ENCODE measurements at regions not wholly inside any gene's neighbourhood (a gene's known extent, or its start where the extent isn't known, plus 50 kb on each side); places are given as distances from the start of the nearest gene placed in this dataset.
A peak's percentile ranks its signal among the peaks of the same experiment; 100 is the strongest.
"Not testable (repeated sequence)": the region's sequence is repeated elsewhere in the genome, so short reads cannot be mapped to it uniquely, and the experiment has no call there.

DNA sequence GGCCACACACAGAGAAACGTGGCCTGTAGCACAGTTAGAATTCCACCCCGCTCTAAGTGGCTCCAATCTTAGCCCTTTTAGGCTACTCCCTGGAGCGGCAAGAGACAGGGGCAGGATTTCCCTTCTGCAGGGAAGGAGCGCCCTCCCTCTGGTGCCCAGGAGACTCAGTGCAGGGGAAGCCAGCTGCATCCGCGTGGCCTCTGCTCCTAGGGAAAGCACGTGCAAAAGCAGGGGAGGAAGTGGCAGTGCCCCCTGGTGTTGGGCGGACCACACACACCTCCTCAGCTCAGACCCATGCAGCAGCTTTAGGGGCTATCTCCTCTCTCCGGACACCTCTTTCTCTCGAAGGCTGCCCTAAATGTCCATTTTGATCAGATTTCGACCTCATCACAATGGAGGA, 50.0 kb downstream of the SPRING1 start:
- DNase-seq, result peak; percentile 41

DNA sequence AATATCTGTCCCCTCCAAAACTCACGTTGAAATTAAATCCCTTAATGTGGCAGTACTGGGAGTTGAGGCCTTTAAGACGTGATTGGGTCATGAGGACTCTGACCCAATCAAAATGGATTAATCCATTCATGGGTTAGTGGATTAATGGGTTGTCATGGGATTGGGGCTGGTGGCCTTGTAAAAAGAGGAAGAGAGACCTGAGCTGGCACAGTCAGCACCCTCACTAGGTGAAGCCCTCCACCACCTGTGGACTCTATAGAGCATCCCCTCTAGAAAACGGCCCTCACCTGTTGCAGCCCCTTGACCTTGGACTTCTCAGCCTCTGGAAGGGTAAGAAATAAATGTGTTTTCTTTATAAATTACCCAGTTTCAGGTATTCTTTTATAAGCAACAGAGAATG, 53.0 kb downstream of the SPRING1 start:
- DNase-seq, result no peak

DNA sequence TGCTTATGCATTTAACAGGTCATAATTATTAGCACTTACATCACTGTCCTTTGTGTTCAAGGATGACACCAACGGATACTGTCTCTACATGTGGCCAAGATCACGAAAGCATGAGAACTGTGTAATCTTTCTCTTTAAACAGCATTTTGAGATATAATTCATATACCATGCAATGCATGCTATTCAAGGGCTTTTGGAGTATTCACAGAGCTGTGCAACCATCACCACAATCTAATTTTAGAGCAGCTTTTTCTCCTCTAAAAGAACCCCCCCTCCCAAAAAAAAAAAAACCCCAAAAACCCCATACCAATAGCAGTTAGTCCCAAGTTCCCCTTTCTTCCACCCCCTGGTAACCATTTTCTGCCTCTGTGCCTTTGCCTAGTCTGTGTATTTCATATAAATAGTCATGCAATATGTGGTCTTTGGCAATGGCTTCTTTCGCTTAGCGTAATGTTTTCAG, 60.6 kb downstream of the SPRING1 start:
- DNase-seq, result no peak

DNA sequence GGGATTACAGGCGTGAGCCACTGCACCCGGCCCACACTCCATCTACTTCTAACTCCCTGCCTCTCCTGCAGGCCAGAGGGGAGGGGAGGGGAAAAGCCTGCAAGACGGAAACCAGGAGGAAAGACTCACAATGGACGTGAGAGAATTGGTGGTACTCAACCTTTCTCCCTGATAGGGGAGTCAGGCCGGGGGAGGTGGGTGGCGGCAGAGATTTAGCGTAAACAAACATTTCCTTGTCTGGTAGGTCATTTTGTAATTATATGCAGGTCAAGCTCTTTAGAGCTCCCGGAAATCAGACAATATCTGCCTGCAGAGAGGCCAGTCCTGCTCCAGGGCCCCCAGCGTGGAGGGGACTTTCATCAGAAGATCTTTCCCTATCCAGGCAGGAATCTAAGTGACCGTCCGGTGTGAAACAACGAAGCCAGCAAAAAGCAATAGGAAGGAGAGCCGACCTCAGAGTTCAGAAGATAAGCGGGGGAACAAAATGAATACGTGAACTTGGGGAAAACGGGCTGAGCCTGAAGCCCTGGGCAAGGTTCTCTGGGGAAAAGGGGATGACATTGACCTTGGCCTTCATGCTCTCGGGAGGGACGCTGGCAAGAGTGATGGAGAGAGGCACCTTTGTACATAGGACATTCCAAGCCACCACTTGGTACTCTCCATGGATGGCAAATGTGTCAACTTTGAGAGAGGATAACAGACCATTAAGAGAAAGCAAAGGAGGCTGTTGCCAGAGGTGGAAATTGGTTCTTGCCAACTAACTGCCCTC, 62.3 kb downstream of the SPRING1 start:
- DNase-seq, result no peak

DNA sequence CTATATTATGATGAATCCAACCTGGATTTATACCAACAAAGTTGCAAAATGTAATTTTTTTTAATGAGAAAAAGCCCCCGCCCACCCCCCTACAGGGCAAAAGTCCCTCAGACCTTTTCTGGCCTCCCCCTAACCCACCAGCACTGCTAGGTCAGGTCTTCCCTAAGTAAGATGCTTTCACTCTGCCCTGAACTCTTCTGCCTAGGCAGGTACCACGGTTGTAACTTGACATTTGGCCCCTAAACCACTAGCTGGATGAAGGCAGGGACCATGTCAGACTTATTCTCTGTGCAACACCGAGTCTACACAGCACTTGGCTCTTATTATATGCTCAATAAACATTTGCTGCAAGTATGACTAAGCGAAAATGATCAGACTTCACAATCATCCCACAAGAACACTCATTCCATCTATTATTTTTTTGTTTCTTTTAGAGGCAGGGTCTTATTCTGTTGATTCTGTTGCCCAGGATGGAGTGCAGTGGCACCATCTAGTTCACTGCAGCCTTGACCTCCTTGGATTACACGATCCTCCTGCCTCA, 63.2 kb downstream of the SPRING1 start:
- no peak for DNase-seq

DNA sequence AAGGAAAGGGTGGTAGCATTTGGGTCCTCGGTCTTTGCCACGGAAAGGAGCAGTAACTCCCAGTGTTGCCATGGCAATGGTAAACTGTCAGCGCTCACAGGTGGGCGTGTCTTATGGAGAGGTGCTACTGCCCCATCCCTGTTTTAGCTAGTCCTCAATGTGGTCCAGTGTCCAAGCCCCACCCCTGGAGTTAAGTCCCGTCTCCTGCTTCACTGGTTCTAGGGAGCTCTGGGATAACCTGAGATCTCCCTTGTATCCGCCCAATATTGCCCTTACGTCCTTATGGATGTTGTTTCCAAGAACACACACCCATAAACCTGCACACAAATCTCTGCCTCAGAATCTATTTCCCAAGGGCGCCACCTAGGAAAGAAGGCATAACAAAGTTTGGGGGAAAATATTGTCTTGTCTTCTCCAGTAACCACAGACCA, 64.2 kb downstream of the SPRING1 start:
- DNase-seq, result no peak

DNA sequence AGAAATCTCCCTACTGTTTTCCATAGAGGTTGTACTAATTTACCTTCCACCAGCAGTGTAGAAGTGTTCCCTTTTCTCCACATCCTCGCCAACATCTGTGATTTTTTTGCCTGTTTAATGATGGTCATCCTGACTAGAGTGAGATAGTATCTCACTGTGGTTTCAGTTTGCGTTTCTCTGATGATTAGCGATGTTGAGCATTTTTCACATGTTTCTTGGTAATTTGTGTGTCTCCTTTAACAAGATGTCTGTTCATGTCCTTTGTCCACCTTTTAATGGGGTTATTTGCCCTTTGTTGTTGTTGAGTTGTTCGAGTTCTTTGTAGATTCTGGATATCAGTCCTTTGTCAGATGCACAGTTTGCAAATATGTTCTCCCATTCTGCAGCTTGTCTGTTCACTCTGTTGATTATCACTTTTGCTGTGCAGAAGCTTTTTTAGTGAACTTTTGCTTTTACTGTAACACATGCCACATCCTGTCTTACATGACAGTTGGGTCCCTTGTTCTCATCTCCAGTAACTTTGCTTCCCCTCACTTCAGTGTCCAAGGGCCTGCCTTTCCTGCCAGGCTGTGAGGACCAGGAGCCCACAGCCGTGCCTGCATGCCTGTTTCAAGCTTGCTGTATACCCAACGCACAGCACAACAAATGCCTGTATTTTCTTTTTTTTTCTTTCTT, 64.9 kb downstream of the SPRING1 start:
- DNase-seq, result no peak

DNA sequence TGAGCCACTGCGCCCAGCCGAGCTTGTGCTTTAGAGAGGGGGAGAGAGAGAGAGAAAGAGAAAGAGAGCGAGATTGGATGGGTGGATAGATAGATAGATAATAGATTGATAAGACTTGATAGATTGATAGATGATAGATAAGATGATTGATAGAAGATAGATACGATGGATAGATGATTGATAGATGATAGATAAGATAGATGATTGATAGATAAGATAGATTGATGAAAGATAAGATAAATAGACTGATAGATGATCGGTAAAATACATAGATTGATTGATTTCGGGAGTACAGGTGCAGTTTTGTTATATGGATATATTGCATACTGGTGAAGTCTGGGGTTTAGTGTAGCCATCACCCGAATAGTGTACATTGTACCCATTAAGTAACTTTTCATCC, 65.9 kb downstream of the SPRING1 start:
- DNase-seq, result no peak

DNA sequence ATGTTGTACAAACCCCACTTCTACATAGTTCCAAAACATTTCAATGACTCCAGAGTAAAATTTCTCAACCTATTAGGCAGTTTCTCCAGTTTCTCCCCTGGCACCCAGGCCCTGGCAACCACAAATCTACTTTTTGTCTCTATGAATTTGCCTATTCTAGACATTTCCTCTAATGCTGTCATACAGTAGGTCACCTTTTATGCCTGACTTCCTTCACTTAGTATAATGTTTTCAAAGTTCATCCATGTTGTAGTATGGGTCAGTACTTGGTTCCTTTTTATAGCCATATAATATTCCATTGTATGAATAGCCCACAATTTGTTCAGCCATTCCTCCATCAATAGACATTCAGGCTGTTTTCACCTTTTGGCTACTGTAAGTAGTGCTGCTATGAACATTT, 67.0 kb downstream of the SPRING1 start:
- DNase-seq, result no peak

DNA sequence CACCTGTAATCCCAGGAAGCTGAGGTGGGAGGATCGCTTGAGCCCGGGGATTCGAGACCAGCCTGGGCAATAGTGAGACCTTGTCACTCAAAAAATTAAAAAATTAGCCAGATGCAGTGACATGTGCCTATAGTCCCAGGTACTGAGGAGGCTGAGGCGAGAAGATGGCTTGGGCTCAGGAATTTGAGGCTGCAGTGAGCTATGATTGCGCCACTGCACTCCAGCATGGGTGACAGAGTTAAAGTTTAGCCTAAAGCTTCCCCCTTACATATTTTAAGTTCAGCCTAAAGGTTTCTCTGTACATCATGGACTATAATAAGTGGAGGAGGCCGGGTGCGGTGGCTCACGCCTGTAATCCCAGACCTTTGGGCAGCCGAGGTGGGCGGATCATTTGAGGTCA, 70.1 kb downstream of the SPRING1 start:
- DNase-seq, result no peak

DNA sequence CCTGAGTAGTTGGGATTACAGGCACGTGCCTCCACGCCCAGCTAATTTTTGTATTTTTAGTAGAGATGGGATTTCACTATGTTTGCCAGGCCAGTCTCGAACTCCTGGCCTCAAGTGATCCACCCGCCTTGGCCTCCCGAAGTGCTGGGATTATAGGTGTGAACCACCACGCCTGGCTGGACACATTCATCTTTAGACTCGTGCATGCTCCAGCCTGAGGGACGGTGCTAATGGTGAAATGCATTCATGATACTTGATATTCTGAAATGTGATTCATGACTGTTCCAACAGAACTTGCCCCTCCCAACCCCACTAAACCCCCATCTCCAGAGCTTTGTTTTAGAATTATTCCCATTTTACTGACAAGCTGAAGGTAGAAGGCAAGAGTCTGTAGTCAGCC, 71.0 kb downstream of the SPRING1 start:
- not testable (repeated sequence) for DNase-seq

DNA sequence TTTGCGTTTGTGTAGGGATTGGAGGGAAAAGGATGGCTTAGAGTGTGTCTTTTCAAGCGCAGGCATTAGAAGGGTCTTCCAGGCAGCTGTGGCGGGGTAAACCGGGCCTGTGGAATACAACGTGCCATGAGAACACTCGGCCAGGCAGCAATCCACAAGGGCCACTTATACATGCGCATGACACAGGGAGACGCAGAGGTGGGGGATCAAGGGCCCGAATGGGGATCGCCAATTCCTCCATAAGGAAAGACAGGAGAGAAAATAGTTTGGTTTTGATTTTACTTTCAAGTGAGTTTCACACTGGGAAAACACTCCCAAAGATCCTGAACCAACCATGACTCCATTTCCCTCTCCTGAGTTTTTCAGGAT, 71.6 kb downstream of the SPRING1 start:
- DNase-seq, result no peak

DNA sequence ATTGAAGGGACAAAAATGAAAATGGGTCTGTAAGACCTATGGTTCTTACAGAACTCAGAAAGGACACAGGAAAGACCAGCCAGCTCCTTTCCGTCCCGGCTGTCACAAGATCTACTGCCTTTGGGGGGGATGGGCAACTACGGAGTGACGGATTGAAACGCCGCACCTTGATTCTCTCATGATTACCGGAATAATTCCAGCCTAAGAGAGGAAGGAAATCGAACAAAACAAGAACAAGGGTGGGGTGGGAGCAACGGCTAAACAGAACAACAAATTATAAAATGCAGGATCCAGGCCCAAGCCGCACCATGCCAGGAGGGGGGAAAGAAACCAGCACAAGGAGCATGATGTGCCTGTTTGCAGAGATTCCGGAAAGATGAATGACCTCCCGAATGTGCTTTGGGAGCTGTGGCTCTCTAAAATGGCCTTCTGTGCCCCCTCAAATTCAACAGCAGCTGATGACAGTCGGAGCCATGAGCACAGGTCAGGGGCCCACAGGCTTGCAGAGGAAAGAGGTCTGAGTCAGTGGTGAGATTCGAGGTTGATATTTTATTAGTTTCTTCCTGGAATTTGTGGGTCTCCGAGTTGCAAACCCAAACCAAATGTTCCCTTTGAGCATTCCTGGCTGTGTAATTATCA, 72.1 kb downstream of the SPRING1 start:
- DNase-seq, result peak; percentile 72

DNA sequence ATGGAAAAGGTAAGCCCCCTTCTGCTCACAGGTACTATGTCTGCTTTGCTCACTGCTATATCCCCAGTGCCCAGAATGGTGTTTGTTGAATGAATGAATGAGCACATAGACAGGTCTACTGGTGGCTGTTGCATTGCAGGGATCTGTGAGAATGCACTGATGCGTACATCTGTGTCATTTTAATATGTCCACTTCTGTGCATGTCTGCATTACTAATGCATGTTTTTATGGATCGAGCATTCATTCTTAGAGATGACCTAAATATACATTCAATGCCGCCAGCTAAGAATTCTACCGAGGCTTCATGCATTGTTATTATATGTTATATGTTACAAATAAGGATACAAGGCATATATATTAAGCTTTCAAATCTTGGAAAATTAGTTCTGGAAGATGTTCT, 73.8 kb downstream of the SPRING1 start:
- no peak for DNase-seq

DNA sequence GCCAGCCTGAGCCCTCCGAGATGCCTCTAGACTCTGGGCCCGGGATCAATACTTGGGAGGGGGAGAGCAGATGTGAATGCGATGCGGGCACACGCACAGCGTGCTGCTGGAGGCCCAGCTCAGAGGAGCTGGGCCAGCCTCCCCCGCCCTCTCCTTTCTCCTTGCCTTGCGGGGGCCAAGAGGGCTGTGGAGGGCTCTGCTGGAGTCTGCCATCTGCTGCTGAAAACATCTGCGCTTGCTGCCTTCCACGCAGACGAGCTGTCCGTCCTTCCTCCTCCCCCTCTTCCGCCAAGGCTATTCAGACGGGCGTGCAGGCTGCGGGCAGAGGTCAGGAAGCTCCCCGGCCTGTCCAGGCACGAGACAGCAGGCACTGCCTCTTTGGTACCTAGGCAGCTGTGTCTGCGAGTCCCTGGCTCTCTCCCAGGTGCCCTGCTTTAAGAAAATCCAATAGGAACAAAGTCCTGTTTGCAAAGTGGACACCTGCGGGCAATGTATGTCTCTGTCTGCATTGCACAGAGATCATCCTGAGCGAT, 75.2 kb downstream of the SPRING1 start:
- DNase-seq, result peak; percentile 20

DNA sequence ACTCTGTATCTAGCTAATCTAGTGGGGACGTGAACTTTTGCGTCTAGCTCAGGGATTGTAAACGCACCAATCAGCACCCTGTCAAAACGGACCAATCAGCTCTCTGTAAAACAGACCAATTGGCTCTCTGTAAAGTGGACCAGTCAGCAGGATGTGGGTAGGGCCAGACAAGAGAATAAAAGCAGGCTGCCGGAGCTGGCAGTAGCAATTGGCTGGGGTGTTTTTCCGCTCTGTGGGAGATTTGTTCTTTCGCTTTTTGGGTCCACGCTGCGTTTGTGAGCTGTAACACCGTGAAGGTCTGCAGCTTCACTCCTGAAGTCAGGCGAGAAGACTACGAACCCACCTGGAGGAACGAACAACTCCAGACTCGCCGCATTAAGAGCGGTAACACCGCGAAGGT, 76.5 kb downstream of the SPRING1 start:
- no peak for DNase-seq

DNA sequence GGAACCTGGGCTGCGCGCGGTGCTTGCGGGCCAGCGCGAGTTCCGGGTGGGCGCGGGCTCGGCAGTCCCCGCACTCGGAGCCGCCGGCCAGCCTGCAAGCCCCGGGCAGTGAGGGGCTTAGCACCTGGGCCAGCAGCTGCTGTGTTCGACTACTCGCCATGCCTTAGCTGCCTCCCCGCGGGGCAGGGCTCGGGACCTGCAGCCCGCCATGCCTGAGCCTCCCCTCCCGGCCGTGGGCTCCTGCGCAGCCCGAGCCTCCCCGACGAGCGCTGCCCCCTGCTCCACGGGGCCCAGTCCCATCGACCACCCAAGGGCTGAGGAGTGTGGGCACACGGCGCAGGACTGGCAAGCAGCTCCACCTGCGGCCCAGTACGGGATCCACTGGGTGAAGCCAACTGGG, 77.1 kb downstream of the SPRING1 start:
- not testable (repeated sequence) for DNase-seq

DNA sequence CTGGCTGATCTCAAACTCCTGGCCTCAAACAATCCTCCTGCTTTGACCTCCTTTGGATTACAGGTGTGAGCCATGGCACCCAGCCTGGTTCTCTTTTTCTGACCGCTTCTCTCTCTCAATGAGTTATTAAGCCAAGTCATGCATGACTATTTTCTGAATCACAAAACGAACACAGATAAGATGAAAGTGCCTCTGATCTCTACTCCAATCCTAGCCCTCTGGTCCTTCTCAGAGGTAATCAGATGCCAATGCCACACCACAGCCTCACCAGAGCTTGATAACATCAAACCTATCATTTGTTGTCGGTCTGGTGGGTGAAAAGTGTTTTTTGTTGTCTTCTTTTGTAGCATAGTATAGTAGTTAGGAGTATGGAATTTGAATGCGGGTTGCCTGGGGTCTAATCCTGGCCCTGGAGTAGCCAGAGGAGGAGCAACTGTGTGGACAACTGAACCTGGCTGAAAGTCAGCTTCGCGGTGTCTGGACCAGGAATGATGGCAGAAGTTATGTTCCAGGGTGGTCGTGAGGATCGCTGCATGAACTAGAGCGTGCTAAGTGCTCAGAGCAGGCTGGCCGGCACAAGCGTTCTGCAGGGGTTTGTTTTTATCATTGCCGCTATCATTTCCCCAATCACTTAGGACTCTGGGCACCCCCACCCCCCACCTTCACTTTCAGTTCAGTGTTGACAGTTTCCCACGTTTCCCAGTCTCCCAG, 77.9 kb downstream of the SPRING1 start:
- DNase-seq, result peak; percentile 25

DNA sequence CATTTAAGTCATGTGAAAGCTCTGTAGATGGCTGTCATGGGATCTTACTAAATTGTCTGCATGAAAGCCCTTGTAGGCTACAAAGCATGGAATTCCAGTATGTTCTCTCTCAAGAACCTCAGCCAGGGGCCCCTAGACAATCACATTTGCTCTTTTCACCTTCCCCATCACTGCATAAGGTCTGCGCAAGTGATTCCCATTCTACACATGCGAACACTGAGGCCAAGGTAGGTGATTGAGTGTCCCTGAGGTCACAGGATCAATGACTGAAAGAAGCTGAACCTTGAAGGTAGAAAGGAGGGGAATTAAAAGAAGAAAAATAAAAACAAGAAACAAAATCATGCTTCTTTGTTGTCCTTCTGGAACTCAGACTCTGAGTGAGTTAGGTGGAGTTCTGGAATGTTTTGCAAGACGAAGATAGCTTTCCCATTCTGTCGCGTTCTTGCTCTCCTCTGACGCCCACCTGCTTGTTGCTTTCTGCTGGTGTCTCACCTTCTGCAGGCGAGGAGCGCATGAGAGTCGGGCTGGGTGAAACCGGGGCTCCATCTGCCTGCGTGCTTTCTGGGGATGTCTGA, 79.9 kb downstream of the SPRING1 start:
- no peak for DNase-seq

DNA sequence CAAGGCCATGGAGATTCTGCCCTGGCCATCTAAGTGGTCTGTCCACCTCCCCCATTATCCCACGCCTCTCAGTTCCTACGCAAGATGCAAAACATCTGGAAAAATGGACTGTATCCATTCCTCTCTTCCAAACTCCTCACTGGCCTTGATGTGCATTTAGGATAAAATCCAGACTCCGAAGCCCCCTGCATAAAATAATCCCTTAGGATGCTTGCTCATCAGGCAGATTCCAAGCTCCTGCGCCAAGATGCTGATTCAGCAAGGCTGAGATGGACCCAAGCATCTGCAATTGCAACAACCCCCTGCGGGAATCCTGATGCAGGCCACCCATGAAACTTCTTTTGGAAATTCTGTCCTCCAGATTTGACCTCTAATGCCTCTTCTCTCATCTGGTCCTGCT, 81.6 kb downstream of the SPRING1 start:
- peak; percentile 30 for DNase-seq

DNA sequence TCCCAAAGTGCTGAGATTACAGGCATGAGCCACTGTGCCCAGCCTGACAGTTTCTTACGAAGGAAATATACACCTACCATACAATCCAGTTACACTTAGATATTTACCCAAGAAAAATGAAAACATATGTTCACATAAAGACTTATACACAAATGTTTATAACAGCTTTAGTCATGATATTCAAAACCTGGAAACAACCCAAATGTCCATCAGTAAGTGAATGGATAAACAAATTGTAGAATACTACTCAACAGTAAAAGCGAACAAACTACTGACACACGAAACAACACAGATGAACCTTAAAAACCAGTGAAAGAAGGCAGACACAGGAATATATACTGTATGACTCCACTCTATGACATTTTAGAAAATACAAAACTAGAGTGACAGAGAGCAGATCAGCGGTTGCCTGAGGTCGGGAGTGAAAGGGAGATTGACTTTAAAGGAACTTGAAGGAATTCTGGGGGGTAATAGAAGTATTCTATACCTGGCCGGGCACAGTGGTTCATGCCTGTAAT, 83.6 kb downstream of the SPRING1 start:
- no peak for DNase-seq

DNA sequence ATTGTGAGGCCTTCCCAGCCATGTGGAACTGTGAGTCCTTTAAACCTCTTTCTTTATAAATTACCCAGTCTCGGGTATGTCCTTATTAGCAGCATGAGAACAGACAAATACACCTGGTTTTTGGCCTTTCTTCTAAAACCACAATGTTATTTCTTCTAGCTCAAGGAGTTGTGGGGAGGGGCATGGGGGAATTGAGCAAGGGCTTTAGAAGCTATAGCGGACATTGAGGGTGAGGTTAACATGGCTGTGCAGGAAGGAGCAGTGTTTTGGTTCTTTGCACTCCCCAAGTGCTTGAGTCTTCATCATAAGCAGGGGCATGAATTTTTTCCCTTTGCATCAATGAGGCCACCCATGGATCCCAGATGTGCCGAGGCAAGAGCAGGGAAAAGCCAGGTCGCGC, 86.8 kb downstream of the SPRING1 start:
- DNase-seq, result no peak
